LoVo (cell line): ENCODE measurements at regions not wholly inside any gene's neighbourhood (a gene's known extent, or its start where the extent isn't known, plus 50 kb on each side); places are given as distances from the start of the nearest gene placed in this dataset.

ENCODE experiments used
- DNase-seq: peaks from one replicate; pipeline ENCODE4 v3.0.0-alpha.2; 2016; ENCODE audit warnings: low spot score

DNA sequence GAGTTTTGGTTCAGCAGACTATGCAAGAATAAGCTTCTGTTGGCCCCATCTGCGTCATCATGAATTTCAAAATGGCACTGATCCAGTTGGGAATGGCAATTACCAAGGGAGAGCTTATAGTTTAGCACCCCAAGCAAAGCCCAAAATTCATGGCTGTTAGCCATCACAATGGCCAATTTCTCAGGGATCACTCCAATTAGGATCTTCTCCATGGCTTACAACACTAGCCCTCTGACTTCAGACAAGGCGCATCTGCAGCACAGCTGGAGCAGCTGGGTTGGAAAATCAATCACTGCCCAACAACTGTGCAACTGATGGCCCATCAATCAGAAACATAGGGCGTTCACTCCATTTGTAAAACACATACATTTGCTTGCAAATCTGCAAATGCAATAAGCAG, 273.6 kb downstream of the SRBD1 start:
- no peak for DNase-seq

DNA sequence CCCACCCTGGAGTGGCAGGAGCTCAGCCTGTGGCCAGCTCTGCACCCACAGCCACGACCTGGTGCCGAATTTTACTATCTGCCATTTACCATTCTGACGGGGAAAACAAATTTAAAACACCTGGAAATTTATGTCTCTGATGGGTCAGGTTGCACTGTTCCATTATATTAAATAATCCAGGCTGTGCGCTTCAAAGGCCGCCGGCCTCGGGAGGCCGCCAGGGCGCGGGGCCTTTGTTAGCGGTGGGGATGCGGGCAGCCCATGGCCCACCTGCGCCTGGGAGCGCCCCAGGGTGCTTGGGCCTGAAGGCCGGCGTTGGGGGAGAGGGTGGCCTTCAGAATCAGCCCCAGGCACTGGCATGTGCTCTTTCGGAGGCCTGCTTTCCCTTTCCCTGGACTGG, 276.9 kb downstream of the SRBD1 start:
- DNase-seq, result no peak

DNA sequence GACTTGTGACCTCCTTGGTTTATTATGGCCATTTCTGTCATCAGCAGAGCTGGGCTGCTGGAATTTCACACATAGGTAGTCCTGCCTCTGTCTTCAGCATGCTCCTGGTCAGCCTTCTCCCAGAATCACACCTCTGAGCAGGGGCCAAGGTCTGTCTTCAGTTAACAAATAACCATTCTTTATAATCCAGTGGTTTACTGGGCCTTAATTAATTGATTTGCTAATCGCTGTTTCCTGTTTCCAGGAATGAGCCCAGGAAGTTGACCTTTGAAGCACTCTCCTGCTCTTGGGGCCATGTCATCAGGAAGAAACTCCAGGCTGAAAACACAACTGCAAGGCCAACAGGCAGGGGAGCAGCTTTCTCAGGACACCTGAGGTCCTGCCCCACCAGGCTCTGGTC, 278.5 kb downstream of the SRBD1 start:
- DNase-seq, result no peak

DNA sequence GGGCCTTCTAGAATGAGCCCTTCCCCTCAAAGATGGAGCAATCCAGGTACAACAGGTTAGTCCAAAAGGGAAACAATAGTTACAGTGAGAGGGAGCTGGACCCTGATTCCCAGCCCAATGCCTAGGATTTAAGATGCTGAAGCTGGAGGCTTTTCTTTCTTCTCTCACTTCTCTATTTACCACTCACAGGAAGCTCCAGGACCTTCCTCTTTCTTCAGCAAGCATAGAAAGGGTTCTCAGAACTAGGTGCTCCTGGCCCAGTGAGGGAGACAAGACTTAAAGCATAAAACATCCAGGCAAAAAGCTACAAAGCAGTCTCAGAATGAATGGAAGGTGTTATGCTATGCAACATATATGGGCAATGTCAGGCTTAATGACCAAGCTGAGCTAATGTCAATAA, 279.0 kb downstream of the SRBD1 start:
- DNase-seq, result no peak

DNA sequence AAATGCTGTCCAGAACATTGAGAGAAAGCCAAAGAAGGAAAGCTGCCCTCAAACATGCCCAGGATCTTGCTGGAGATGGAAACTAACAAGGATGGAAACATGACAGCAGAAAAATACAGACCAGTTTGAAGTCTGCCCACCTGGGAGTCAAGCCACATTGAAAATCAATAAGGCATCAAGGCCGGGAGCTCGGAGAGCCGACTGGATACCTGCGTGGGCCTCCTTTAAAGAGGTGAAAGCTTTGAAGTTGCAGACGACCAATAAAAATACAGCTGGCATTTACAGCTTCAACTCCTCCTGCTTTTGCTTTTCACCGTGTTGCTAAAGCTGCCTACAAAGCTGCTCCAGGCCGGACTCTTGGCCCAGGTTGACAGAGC, 279.7 kb downstream of the SRBD1 start:
- DNase-seq, result no peak

DNA sequence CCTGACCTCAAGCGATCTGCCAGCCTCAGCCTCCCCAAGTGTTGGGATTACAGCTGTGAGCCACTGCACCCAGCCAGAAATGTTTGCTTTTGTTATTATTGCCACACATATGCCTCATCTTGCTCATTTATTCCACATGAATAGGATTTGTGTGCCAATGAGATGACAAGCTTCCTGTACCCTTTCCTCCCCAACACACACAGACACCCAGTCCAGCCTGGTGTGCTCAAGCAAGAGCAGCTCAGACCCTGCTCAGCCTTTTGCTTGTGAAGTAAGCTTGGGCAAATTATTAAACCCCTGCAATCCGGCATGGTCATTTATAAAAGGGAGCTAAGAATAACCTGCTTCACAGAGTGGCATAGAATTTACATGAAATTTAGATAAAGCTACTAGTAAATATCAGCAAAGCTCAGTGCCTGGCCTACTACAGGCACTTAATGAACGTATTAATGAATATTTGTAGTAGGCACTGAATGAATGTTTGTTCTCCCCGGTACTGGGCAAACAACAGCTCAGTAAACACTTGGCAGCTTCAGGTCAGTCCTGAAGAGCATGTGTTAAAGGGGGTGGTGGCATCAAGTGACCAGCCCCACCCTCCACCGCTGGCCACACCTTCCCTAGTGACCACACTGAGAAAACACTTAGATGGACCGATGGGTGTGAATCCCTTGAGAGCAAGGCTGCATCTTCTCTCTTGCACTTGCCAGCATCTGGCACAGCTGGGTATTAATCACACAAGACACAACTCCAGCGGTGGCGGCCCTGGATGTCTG, 280.2 kb downstream of the SRBD1 start:
- DNase-seq, result no peak

DNA sequence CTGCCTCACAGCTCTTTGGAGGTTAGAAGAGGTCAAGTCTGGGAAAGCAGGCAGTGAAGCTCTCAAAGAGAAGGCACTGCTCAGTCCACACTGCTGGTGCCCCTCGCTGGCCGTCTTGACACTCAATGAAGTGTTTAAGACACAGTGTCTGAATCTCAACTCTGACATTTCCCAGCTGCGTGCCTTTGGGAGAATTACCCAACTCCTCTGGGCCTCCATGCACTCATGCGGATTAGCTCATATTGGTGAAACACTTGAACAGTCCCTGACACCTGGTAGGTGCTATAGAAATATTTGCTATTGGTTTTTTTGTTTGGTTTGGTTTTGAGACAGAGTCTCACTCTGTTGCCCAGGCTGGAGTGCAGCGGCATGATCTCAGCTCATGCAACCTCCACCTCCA, 281.0 kb downstream of the SRBD1 start:
- no peak for DNase-seq

DNA sequence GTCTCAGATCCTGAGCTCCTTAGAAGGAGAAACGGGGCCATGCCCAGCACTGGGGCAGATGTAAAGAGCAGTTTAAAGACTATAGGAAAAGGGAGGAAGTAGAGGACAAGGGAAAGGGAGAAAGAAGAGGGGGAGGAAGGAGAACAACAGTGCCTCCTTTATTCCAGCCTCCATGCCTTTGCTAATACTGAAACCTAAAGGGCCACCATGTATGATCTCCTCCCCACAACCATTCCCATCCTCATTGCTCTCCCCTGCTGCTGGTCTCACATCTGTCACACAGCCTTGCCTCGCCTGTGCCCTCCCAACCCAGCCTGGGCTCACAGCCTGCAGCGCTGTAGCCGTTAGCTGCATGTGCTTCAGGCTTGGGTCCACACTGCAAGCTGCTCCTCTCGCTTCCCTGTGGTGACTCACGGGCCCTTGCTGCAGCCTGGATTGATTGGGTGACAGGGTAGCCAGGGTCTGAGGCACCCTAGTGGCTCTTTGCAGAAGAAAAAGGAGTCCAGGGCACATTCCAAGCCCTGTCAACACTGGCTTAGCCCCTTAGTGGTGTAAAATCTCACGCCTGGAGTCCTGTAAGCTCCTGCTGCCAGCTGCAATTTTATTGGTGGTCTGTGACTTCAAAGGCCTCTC, 281.9 kb downstream of the SRBD1 start:
- no peak for DNase-seq

DNA sequence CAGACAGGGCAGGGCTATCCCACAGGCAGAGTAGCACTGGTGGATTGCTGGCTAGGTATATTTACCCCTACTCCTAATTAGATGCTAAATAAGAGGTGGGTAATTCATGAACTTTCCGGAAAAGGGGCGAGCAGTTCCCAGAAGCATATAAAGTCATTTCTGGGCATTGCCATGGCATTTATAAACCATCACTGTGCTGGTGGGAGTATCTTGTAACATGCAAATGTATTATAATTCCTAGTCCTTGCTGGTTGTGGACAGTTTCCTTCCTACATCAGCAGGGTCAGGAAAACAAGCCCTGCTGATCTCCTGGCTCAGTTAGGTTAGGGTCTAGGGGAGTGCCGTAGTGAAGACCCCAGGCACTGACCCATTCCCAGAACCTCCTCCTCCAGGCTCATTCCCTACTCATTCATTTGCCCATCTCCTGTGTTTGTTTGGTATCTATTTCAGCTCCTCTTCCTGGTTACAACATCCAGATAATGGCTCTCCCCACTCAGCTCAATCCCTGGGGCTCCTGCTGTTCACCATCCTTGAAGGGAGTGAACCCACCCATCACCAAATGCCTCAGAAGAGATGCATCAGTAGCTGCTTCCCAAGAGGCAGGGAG, 282.7 kb downstream of the SRBD1 start:
- no peak for DNase-seq

DNA sequence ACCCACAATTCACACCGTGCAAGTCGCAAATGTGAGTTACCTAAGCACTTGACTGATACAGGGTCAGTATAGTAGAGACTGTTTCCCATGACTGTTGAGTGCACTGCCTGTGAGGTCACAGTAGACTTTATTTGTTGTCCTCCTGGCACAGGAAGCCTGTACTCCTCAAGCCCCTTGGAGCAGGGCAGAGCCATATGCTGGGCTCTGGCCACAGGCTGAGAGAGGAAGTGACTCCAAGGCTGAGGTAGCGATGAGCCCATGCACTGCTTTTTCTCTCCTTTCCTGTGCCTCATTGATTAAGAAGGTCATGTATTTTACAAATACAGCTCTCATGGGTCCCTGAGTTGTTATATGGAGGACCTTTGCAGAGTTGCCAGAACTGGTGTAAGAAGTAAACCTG, 287.7 kb downstream of the SRBD1 start:
- no peak for DNase-seq

DNA sequence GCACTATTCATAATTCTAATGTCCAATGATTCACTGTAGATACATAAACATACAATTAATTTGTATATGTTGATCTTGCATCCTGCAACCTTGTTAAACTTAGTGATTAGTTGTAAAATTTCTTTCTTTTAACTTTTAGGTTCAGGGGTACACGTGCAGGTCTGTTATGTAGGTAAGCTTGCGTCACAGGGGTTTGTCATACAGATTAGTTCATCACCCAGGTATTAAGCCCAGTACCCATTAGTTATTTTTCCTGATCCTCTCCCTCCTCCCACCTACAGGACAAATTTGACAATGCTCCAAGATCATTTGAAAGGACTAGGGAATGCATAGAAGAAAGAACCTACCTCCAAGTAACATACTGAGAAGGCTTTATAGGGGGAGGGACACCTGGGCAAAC, 290.1 kb downstream of the SRBD1 start:
- no peak for DNase-seq

DNA sequence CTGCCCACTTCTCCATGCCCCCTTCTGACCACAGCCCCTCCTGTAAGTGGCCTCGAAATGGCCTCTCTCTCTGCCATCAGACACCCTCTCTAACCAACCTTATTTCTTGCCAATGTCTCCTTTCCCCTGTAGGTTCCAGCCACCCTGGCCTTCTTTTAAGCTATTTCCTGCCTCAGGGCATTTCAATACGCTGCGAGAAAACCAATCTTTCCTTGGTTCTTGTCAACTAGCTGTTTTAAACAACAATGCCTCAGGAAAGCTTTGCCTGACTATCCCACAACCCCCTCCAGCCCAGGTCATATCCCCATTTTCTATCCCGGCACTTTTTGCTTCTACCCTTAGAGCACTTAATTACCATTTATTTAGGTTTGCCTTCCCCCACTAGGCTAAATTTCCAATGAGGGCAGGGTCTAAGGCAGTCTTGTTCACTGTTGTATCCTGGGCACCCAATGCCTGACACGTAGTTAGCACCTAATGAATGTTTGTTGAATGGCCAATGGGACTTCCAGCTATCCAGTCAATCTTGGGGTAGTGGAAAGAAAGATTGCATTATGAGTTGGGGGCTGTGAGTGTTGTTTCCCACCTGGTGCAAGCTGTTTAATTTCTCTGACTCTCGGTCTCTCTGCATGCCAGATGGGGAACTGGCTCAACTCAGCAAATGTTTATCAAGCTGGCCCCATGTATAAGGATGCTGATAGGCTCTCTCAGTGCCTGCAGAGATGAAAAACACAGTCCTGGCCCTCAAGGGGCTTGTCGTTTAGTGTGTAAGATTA, 291.2 kb downstream of the SRBD1 start:
- DNase-seq, result no peak

DNA sequence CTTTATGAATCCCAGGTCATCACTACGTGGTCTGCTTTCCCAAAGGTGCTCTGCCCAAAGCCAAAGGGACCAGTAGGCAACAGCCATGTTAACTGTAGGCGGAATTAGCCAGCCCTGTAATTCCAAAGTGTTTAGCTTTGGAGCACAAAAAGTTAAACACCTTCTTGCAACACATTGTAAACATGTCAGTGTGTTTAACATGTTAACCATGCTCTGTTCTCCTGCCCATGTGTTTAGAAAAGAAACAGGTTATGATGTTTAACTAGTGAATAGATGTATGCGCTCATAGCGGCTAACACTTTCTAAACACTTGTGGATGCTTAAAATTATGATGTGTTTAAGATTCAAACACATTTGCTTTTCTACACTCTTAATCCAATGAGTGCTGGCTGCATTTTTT, 292.4 kb downstream of the SRBD1 start:
- DNase-seq, result no peak

DNA sequence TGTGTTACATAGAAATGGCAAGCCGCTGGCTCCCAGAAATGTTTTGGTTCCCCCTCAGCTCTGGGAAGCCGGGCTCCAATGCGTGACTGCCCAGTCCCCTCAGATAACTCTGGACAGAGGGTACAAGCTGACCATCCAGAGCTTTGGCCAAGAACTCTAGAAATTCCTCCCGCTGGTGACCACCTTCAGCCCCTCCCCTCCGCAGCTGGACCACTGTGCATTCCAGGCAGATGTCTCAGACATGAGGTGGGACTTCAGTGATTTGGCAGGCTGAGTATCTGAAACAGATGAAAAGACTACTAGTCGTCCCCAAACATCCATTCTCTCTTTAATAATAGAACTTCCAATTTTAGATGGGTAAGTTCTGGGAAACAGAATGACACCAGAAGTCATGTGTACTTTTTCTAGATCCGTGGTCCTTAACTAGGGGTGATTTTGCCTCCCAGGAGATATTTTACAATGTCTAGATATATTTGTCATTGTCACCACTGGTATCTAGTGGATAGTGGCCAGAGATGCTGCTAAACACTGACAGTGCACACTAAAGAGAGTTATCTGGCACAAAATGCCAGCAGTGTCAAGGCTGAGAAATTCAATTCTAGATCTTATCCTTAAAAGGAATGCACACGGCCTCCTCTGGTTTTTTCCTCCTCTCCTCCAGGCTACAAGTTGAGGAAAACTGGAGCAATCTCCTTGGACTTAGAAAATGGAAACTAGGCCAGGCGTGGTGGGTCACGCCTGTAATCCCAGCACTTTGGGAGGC, 294.3 kb downstream of the SRBD1 start:
- DNase-seq, result no peak

DNA sequence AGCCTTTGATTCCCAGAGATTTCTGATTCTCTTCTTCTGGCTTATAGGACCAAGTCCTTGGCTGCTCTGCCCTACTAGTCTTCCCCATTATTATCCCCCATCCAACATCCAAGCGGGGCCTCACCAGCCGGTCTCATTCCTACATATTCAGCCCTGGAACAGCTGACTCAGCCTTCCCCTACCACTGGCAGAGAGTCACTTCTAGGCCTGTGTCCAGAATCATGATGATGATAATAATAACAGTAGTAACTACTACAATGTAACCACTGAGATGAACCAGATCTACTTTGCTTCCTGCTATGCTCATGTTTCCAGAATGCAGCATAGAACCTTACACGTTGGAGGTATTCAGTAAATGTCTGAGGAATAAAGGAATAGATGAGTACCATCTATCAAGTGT, 295.2 kb downstream of the SRBD1 start:
- DNase-seq, result no peak

DNA sequence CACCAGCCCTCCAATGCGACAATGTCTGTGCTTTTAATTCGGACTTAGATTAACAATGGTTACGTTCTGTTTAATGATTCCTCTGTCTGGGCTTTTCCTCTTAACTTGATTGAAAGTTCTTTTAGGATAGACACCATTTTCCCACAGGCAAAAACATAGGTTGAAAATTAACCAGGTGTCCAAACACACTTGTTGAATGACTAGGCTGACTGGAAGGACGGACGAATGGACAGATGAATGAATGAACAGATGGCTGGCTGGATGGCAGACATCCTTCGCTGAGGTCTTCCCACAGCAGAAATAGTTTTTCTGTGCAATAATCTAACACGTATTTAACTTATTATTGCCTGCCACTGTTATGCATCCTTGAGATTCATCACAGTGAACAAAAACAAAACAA, 298.8 kb downstream of the SRBD1 start:
- no peak for DNase-seq

DNA sequence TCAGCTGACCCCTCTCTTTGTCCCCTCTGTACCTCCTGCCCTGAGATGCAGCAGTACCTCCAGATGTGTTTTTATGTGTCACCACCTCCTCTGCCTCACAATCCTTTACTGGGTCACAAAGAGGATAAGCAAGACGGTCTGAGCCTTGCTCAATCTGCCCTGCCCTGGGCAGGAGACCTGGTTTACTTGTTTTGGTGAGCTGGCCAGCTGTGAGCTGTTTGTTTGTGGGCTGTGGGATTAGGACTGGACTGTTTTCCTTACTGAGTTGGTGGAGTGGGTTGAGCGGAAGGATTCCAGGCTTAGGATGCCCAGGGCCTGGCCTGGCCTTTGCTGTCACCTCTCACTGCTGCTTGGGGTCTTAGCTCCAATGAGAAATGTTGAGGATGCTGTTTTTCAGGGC, 299.5 kb downstream of the SRBD1 start:
- DNase-seq, result no peak

DNA sequence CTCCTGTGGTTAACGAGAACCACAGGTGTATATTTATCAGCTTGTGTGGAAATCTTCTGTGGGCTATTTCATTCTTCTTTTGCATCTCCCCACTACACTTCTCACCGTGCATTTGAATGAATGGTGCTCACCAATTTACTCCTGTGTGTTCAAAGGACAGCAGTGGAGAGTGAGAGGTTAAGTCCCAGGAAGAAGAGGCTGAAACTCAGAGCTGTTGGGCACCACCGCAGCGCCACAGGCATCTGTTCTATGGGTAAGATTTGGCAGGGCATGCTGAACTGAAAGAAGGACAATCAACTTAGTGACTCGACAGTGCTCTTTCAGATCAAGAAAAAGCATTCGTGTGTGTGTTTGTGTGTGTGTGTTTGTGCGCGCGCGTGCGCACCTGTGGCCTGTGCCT, 297.9 kb upstream of the SIX2 start:
- no peak for DNase-seq

DNA sequence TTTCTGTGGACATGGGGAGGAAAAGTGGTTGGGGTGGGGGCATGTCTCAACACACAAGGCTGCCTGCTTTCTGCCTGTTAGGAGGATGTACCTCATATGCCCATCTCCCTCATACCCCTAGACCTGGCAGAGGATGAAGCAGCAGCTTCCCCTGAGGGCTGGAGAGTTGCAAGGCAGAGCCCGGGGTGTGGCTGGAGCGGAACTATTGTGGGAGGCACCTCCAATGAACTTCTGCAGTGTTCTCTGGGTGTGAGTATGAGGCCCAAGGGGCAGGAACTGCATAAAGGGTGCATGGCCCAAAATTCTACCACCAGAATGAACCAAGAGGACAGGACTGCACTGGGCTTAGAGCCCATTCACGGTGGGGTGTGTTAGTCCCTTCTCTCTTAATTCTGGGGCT, 296.3 kb upstream of the SIX2 start:
- no peak for DNase-seq

DNA sequence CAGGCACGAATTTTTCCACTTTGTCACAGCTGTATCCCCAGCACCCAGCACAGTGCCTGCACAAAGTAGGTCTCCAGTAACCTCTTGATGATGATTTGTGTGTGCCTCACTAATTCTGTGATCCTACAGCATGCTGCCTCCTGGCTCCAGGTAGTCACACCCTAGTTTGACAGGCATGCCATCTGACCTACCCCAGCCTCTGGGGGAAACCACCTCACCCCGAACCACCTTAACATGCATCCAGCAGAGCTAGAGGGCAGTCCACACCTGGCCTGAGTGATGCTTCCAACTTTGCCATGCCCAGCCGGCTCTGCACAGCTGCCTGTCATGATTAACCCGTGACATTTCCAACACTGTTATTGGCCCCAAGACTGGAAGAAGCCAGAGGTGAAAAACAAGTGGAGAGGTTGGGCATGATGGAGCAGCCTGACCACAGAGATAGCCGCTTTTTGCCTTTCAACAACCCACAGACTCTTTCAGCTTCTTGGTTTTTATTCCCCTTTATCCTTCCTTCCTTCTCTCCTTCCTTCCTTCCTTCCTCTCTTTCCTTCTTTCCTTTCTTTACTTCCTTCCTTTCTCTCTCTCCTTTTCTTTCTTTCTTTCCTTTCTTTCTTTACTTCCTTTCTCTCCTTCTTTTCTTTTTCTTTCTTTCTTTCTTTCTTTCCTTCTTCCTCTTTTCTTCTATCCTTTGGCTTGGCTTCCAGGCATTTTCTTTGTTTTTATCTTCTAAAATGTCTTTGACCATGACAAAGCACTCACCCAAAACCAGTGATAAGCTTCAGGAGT, 294.4 kb upstream of the SIX2 start:
- DNase-seq, result no peak
